H9 (cell line): ENCODE measurements at regions not wholly inside any gene's neighbourhood (a gene's known extent, or its start where the extent isn't known, plus 50 kb on each side); places are given as distances from the start of the nearest gene placed in this dataset.

Source experiments
- DNase-seq: peaks from one replicate; pipeline ENCODE4 v3.0.0-alpha.2; 2017
- H2AFZ ChIP-seq: one replicate; pipeline ENCODE4 v1.6.1; 2013; ENCODE audit warnings: mild to moderate bottlenecking, low read length, control low read depth, moderate library complexity
- H2AK5ac ChIP-seq: 2 replicates; pipeline ENCODE4 v1.6.1; 2013; ENCODE audit warnings: low read length, control low read depth, mixed read lengths; ENCODE audit not compliant: insufficient read length
- H2BK120ac ChIP-seq: one replicate; pipeline ENCODE4 v1.6.1; 2013; ENCODE audit warnings: low read depth, mild to moderate bottlenecking, low read length, control low read depth, inconsistent platforms; ENCODE audit not compliant: poor library complexity, severe bottlenecking
- H2BK12ac ChIP-seq: 2 replicates; pipeline ENCODE4 v1.6.1; 2013; ENCODE audit warnings: low read length, control low read depth, mixed read lengths, low read depth; ENCODE audit not compliant: insufficient read length
- H2BK15ac ChIP-seq: 2 replicates; pipeline ENCODE4 v1.6.1; 2013; ENCODE audit warnings: low read depth, low read length, control low read depth
- H2BK20ac ChIP-seq: one replicate; pipeline ENCODE4 v1.6.1; 2013; ENCODE audit warnings: low read depth, mild to moderate bottlenecking, low read length, control low read depth, inconsistent platforms; ENCODE audit not compliant: poor library complexity, severe bottlenecking
- H2BK5ac ChIP-seq: 2 replicates; pipeline ENCODE4 v1.6.1; 2013; ENCODE audit warnings: low read length, control low read depth, mixed read lengths; ENCODE audit not compliant: insufficient read length
- H3K14ac ChIP-seq: 2 replicates; pipeline ENCODE4 v1.6.1; 2013; ENCODE audit warnings: low read length, control low read depth; ENCODE audit not compliant: insufficient read depth
- H3K18ac ChIP-seq: 2 replicates; pipeline ENCODE4 v1.6.1; 2013; ENCODE audit warnings: low read depth, mild to moderate bottlenecking, mixed read lengths, low read length, control low read depth; ENCODE audit not compliant: insufficient read length
- H3K23ac ChIP-seq: 2 replicates; pipeline ENCODE4 v1.6.1; 2013; ENCODE audit warnings: low read length, control low read depth, mixed read lengths, low read depth; ENCODE audit not compliant: insufficient read length
- H3K23me2 ChIP-seq: 2 replicates; pipeline ENCODE4 v1.6.1; 2013; ENCODE audit warnings: low read depth, mild to moderate bottlenecking, mixed read lengths, low read length, control low read depth; ENCODE audit not compliant: insufficient read length, poor library complexity, severe bottlenecking
- H3K27ac ChIP-seq: 2 replicates; pipeline ENCODE4 v1.5.1; 2013; ENCODE audit warnings: low read length, control low read depth, mixed read lengths, low read depth; ENCODE audit not compliant: insufficient read length
- H3K27me3 ChIP-seq: 2 replicates; pipeline ENCODE4 v1.6.1; 2013; ENCODE audit warnings: low read length, control low read depth, inconsistent platforms; ENCODE audit not compliant: insufficient read depth
- H3K4ac ChIP-seq: 2 replicates; pipeline ENCODE4 v1.6.1; 2013; ENCODE audit warnings: low read depth, mild to moderate bottlenecking, control low read depth, inconsistent platforms, low read length, moderate library complexity
- H3K4me1 ChIP-seq: 2 replicates; pipeline ENCODE4 v1.6.1; 2013; ENCODE audit warnings: low read length, control low read depth, inconsistent platforms; ENCODE audit not compliant: insufficient read depth
- H3K4me2 ChIP-seq: 2 replicates; pipeline ENCODE4 v1.6.1; 2013; ENCODE audit warnings: low read length, control low read depth, mixed read lengths; ENCODE audit not compliant: insufficient read length, insufficient read depth
- H3K56ac ChIP-seq: 2 replicates; pipeline ENCODE4 v1.6.1; 2013; ENCODE audit warnings: low read depth, mild to moderate bottlenecking, mixed read lengths, low read length, control low read depth; ENCODE audit not compliant: insufficient read length
- H3K79me1 ChIP-seq: 2 replicates; pipeline ENCODE4 v1.6.1; 2013; ENCODE audit warnings: low read depth, mild to moderate bottlenecking, moderate library complexity, low read length, control low read depth, inconsistent platforms; ENCODE audit not compliant: insufficient read depth, poor library complexity, severe bottlenecking
- H3K79me2 ChIP-seq: 2 replicates; pipeline ENCODE4 v1.6.1; 2013; ENCODE audit warnings: low read length, control low read depth, inconsistent platforms; ENCODE audit not compliant: insufficient read depth
- H3K9ac ChIP-seq: 2 replicates; pipeline ENCODE4 v1.6.1; 2013; ENCODE audit warnings: low read length, control low read depth, mixed read lengths; ENCODE audit not compliant: insufficient read length; ENCODE audit errors: extremely low read depth
- H3K9me3 ChIP-seq: one replicate; pipeline ENCODE4 v1.6.1; 2013; ENCODE audit warnings: low read depth, low read length, inconsistent platforms; ENCODE audit not compliant: control insufficient read depth
- H3T11ph ChIP-seq: one replicate; pipeline ENCODE4 v1.6.1; 2013; ENCODE audit warnings: mild to moderate bottlenecking, low read length, control low read depth, inconsistent platforms
- H4K20me1 ChIP-seq: one replicate; pipeline ENCODE4 v1.6.1; 2013; ENCODE audit not compliant: control insufficient read depth, insufficient read length, insufficient read depth
- H4K5ac ChIP-seq: 2 replicates; pipeline ENCODE4 v1.6.1; 2013; ENCODE audit warnings: low read depth, mild to moderate bottlenecking, mixed read lengths, low read length, control low read depth; ENCODE audit not compliant: insufficient read length
- H4K8ac ChIP-seq: replicated peaks from 2 replicates; pipeline ENCODE4 v1.6.1; 2013; ENCODE audit warnings: low read length, control low read depth, mixed read lengths, low read depth; ENCODE audit not compliant: insufficient read length
- H4K91ac ChIP-seq: 2 replicates; pipeline ENCODE4 v1.6.1; 2013; ENCODE audit warnings: low read depth, mild to moderate bottlenecking, moderate library complexity, mixed read lengths, low read length, control low read depth; ENCODE audit not compliant: insufficient read length
- H3K27ac Mint-ChIP-seq, 3 experiments: 2 replicates in 2 of 3; 3 replicates in 1 of 3; pipeline ENCODE4 v1.8.0; 2020 to 2021; ENCODE audit warnings: mixed read lengths in 3 of 3, mild to moderate bottlenecking in 1 of 3, moderate library complexity in 1 of 3
- H3K27me3 Mint-ChIP-seq: 2 replicates; pipeline ENCODE4 v1.8.0; 2021; ENCODE audit warnings: low read depth, mild to moderate bottlenecking, moderate library complexity, mixed read lengths
- H3K36me3 Mint-ChIP-seq, 3 experiments: 2 replicates in 2 of 3; 3 replicates in 1 of 3; pipeline ENCODE4 v1.8.0; 2020 to 2021; ENCODE audit warnings: low read depth in 3 of 3, mixed read lengths in 3 of 3; ENCODE audit not compliant: insufficient read depth in 1 of 3
- H3K4me1 Mint-ChIP-seq, 2 experiments: 2 replicates each; pipeline ENCODE4 v1.8.0; 2020; ENCODE audit warnings: mixed read lengths in 2 of 2
- H3K4me3 Mint-ChIP-seq, 2 experiments: 2 replicates in 1 of 2; 3 replicates in 1 of 2; pipeline ENCODE4 v1.8.0; 2020 to 2021; ENCODE audit warnings: mild to moderate bottlenecking in 2 of 2, mixed read lengths in 2 of 2, moderate library complexity in 1 of 2
- H3K9me3 Mint-ChIP-seq, 2 experiments: 2 replicates in 1 of 2; 3 replicates in 1 of 2; pipeline ENCODE4 v1.8.0; 2020; ENCODE audit warnings: mild to moderate bottlenecking in 2 of 2, mixed read lengths in 2 of 2, moderate library complexity in 1 of 2
- WGBS: extraction: QIAGEN DNeasy Blood & Tissue Kit; methylation state at CpG from one replicate; pipeline ENCODE4 v1.1.7; 2013; ENCODE audit warnings: missing lambda C conversion rate, low lambda C conversion rate, mixed read lengths; ENCODE audit not compliant: insufficient read length; ENCODE audit errors: extremely low coverage; 5-methylcytosine and 5-hydroxymethylcytosine counted together
- TF ChIP-seq, protein P1 (sequence below): fragments of 200-600 bp; sonication (generic); conservative IDR thresholded peaks from 3 replicates; pipeline ENCODE4 v1.8.0; 2021; ENCODE audit warnings: antibody characterized with exemption, mild to moderate bottlenecking

DNA sequence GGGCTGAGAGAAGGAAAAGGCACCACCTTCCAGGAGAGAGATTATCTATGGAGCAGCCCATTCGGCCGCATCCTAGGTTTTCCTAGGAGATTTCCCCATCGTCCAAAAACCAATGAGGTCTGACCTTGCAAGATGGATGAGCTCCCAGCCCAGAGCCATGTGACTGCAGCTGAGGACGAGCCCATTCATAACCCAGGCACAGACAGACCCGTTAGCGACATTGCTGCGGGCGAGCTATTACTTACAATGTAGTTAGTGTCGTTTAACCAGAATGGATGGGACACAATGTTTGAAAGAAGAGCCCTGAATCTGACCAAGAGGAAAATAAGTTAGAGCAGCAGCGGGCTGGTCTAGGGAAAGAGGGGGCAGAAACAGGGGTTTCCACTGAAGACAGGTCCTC is 395.9 kb upstream of the CADM1 start:
- no peak overlapping the region for H2BK120ac ChIP-seq
- H2BK20ac ChIP-seq = no peak overlapping the region
- Mint-ChIP-seq H3K27ac (no peak overlapping the region), H3K27me3 (peaks cover 2% of the 10 kb centered on the region), H3K4me1 (peaks cover 28 to 29% of the 10 kb centered on the region in 2 experiments), H3K36me3 (peaks cover 0 to 4% (median 0%) of the 10 kb centered on the region in 3 experiments; a peak in 3 of 7 replicates), H3K4me3 (no peak overlapping the region), H3K9me3 (peaks cover 2 to 3% of the 10 kb centered on the region in 2 experiments; a peak in 2 of 5 replicates)
- no peaks in the 10 kb centered on the region for H4K20me1 ChIP-seq
- TF ChIP-seq, protein P1, sequence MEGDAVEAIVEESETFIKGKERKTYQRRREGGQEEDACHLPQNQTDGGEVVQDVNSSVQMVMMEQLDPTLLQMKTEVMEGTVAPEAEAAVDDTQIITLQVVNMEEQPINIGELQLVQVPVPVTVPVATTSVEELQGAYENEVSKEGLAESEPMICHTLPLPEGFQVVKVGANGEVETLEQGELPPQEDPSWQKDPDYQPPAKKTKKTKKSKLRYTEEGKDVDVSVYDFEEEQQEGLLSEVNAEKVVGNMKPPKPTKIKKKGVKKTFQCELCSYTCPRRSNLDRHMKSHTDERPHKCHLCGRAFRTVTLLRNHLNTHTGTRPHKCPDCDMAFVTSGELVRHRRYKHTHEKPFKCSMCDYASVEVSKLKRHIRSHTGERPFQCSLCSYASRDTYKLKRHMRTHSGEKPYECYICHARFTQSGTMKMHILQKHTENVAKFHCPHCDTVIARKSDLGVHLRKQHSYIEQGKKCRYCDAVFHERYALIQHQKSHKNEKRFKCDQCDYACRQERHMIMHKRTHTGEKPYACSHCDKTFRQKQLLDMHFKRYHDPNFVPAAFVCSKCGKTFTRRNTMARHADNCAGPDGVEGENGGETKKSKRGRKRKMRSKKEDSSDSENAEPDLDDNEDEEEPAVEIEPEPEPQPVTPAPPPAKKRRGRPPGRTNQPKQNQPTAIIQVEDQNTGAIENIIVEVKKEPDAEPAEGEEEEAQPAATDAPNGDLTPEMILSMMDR = no peak
- no peak overlapping the region for H4K5ac ChIP-seq
- H3K18ac ChIP-seq = no peak overlapping the region
- H3K27ac ChIP-seq = no peak overlapping the region
- no CpG with 5 or more reads among the region's 10 CpGs for WGBS
- no peak overlapping the region for H2AK5ac ChIP-seq
- H3K79me1 ChIP-seq = no peaks in the 10 kb centered on the region
- H2AFZ ChIP-seq = no peak overlapping the region
- no peaks in the 10 kb centered on the region for H3K79me2 ChIP-seq
- no peak overlapping the region for H4K8ac ChIP-seq
- no peaks in the 10 kb centered on the region for H3K9me3 ChIP-seq
- no peak overlapping the region for H2BK12ac ChIP-seq
- H3K56ac ChIP-seq = no peak overlapping the region
- H4K91ac ChIP-seq = no peak overlapping the region
- no peak overlapping the region for H3K4ac ChIP-seq
- no peaks in the 10 kb centered on the region for H3K27me3 ChIP-seq
- no peak overlapping the region for H3K9ac ChIP-seq
- H3K14ac ChIP-seq = no peak overlapping the region
- H3T11ph ChIP-seq = no peak overlapping the region
- H3K23me2 ChIP-seq = no peaks in the 10 kb centered on the region
- peaks cover 7% of the 10 kb centered on the region; the same call in 1 of the 2 replicates for H3K4me1 ChIP-seq
- H3K4me2 ChIP-seq = no peak overlapping the region
- no peak for DNase-seq
- no peak overlapping the region for H3K23ac ChIP-seq
- no peak overlapping the region for H2BK15ac ChIP-seq
- no peak overlapping the region for H2BK5ac ChIP-seq
